CD4-positive, alpha-beta T cell (primary cell): ENCODE measurements at regions not wholly inside any gene's neighbourhood (a gene's known extent, or its start where the extent isn't known, plus 50 kb on each side); places are given as distances from the start of the nearest gene placed in this dataset.
A peak's percentile ranks its signal among the peaks of the same experiment; 100 is the strongest.

ENCODE experiments used
- ATAC-seq: fragments of 200-7000 bp; cut with Tn5 transposase; one replicate; pipeline ENCODE4 v1.10.0; 2022; ENCODE audit warnings: mild to moderate bottlenecking; ENCODE audit not compliant: poor library complexity
- CTCF ChIA-PET: fragments of 350-600 bp; sonication (Branson Sonifier 250); formaldehyde crosslinking; loops from one replicate; lab custom pipeline; 2021; ENCODE audit warnings: antibody characterized with exemption, inconsistent platforms; lab: Charles Lee
- POLR2A ChIA-PET: fragments of 350-600 bp; sonication (Branson Sonifier 250); formaldehyde crosslinking; loops from one replicate; lab custom pipeline; 2021; ENCODE audit warnings: antibody characterized with exemption, inconsistent platforms; lab: Charles Lee
- DNase-seq, 14 experiments: peaks; one replicate each; pipeline ENCODE4 v3.0.0-alpha.2; 2013 to 2020; ENCODE audit warnings: mixed read lengths in 2 of 14
- H3K27ac ChIP-seq, 2 donors: one replicate each; pipeline versions ENCODE4 v1.5.1 to v1.7.0; 2013; ENCODE audit warnings: low read length in 2 of 2, low read depth in 1 of 2, mild to moderate bottlenecking in 1 of 2
- H3K27me3 ChIP-seq, 2 experiments: 1 replicate in 1 of 2; 2 replicates in 1 of 2; pipeline versions ENCODE4 v1.6.1 to v1.7.0; 2013; ENCODE audit warnings: low read length in 2 of 2, control low read depth in 1 of 2, mild to moderate bottlenecking in 1 of 2, moderate library complexity in 1 of 2; ENCODE audit not compliant: insufficient read depth in 2 of 2, control insufficient read depth in 1 of 2
- H3K36me3 ChIP-seq: one replicate; pipeline ENCODE4 v1.6.1; 2013; ENCODE audit warnings: low read length, control low read depth; ENCODE audit not compliant: insufficient read depth
- H3K4me1 ChIP-seq: one replicate; pipeline ENCODE4 v1.6.1; 2013; ENCODE audit warnings: low read length, control low read depth; ENCODE audit not compliant: insufficient read depth
- H3K4me3 ChIP-seq: one replicate; pipeline ENCODE4 v1.5.1; 2013; ENCODE audit warnings: mild to moderate bottlenecking, low read length, moderate library complexity
- H3K9me3 ChIP-seq, 2 experiments: 1 replicate in 1 of 2; 2 replicates in 1 of 2; pipeline versions ENCODE4 v1.6.1 to v1.7.0; 2013; ENCODE audit warnings: low read length in 2 of 2, mild to moderate bottlenecking in 2 of 2, control low read depth in 1 of 2, moderate library complexity in 1 of 2; ENCODE audit not compliant: control insufficient read depth in 1 of 2, insufficient read depth in 1 of 2
- H3K27ac Mint-ChIP-seq: one replicate; pipeline ENCODE4 v1.8.0; 2020; ENCODE audit warnings: mixed read lengths
- H3K27me3 Mint-ChIP-seq: one replicate; pipeline ENCODE4 v1.8.0; 2021; ENCODE audit warnings: mixed read lengths
- H3K36me3 Mint-ChIP-seq: one replicate; pipeline ENCODE4 v1.8.0; 2021; ENCODE audit warnings: low read depth, mixed read lengths
- H3K4me1 Mint-ChIP-seq: one replicate; pipeline ENCODE4 v1.8.0; 2021; ENCODE audit warnings: low read depth, mixed read lengths
- H3K4me3 Mint-ChIP-seq: one replicate; pipeline ENCODE4 v1.8.0; 2020; ENCODE audit warnings: mild to moderate bottlenecking, mixed read lengths
- H3K9me3 Mint-ChIP-seq: one replicate; pipeline ENCODE4 v1.8.0; 2020; ENCODE audit warnings: mixed read lengths
- CTCF ChIP-seq: fragments of 200-600 bp; IDR thresholded peaks from one replicate; pipeline ENCODE4 v1.8.0; 2022; ENCODE audit warnings: antibody characterized with exemption, mild to moderate bottlenecking
- intact Hi-C, 2 experiments: fragments of 100-400 bp; cut with DNase I in 1 of 2; cut with micrococcal nuclease in 1 of 2; formaldehyde crosslinking; loops; one replicate each; pipeline versions ENCODE4 v1.15.1 to v1.9.0; 2023 to 2025; cut with DNase I, micrococcal nuclease

- intact Hi-C loops: no loop called here
- H3K27me3 ChIP-seq: no peaks in the 10 kb centered on the region
- TF ChIP-seq CTCF: no peak
- ATAC-seq (peak; percentile 88), DNase-seq (peak in 3 of 14 experiments; percentile 44 to 68 (median 45))
- H3K4me3 ChIP-seq: no peak overlapping the region
- H3K4me1 ChIP-seq: peaks cover 13% of the 10 kb centered on the region
- Mint-ChIP-seq H3K4me3 (peak overlapping the region; percentile 5), H3K27ac (peak overlapping the region; percentile 69), H3K4me1 (peaks cover 15% of the 10 kb centered on the region), H3K27me3 (no peaks in the 10 kb centered on the region), H3K9me3 (peaks cover 2% of the 10 kb centered on the region), H3K36me3 (peaks cover 8% of the 10 kb centered on the region)
- H3K36me3 ChIP-seq: no peaks in the 10 kb centered on the region
- ChIA-PET CTCF (interaction anchor here (0.7 kb wide), 1 partner anchor 12 kb away, joined by 3 read pairs; no protein-coding TSS in a partner anchor), POLR2A (interaction anchor here (1.0 to 2.0 kb wide), 4 partner anchors 9 to 105 kb away, joined by 3 to 7 read pairs (median 4); no protein-coding TSS in a partner anchor)
- H3K9me3 ChIP-seq: no peaks in the 10 kb centered on the region
- no peak overlapping the region for H3K27ac ChIP-seq
These were observed 90.0 kb upstream of the PLXNA4 start for GRCh38 chr7:132666071-132666773.

DNA sequence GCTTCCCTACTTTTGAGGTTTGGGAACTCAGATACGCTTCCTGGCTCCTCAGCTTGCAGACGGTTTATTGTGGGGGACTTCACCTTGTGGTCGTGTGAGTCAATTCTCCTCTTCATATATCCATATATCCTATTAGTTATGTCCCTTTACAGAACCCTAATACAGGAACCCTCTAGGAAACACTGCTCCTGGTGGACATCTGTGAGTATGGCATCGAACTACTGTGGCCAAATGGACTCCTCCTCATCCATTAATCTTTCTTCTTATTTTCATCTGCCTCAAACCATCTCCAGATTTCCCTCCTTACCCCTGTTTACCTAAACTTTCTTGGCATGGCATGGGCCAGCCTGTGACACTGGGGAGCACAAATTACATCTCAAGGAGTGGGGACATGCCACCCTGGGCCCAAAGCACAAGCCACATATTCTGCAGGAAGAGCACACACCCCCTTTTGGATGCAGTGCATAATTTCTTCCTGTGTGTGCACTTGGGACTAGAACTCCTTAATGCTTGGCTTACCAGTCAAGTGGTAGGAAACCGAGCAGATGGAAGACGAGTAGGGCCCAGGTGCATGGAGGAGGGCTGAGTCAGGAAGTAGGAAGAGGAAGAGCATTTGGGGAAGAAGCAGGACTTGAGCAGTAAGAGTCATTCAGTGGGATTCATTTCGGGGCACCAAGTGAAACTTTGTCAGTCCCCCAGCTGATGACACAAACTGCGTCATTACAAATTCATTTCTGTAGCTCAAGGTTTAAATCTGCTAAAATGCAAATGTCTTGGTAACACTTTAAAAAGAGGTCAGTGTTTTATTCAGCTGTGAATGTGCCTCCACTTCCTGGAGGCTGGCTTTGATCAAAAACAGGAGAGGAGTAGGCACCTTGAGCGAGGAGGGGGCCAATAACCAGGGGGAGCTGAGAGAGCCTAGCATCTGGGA, 80.8 kb upstream of the PLXNA4 start:
- DNase-seq (peak in 2 of 14 experiments; percentile 13 to 16), ATAC-seq (no peak)
- peaks cover 21% of the 10 kb centered on the region for H3K4me1 ChIP-seq
- no peaks in the 10 kb centered on the region for H3K9me3 ChIP-seq
- CTCF ChIA-PET: no interaction called here
- Mint-ChIP-seq H3K36me3 (no peaks in the 10 kb centered on the region), H3K4me1 (peaks cover 43% of the 10 kb centered on the region), H3K27me3 (no peaks in the 10 kb centered on the region), H3K27ac (peak overlapping the region; percentile 25), H3K4me3 (no peak overlapping the region), H3K9me3 (no peaks in the 10 kb centered on the region)
- intact Hi-C loops: loop anchor here (5.0 to 10.0 kb wide), 3 partner anchors 115 to 428 kb away; partner anchors contain the start of gene CHCHD3 (in 1 of the 2)
- H3K27ac ChIP-seq: no peak overlapping the region
- no peaks in the 10 kb centered on the region for H3K27me3 ChIP-seq
- peak; percentile 37 for TF ChIP-seq CTCF
- H3K36me3 ChIP-seq: no peaks in the 10 kb centered on the region
- H3K4me3 ChIP-seq: no peak overlapping the region
- POLR2A ChIA-PET: interaction anchor here (1.2 kb wide), 1 partner anchor 9 kb away, joined by 7 read pairs; no protein-coding TSS in a partner anchor

- ATAC-seq: no peak
- Histone ChIP-seq H3K4me3 (no peak overlapping the region), H3K27me3 (no peaks in the 10 kb centered on the region), H3K9me3 (no peaks in the 10 kb centered on the region), H3K36me3 (no peaks in the 10 kb centered on the region), H3K4me1 (peaks cover 21% of the 10 kb centered on the region), H3K27ac (no peak overlapping the region)
- H3K27me3 Mint-ChIP-seq: no peaks in the 10 kb centered on the region
- ChIA-PET CTCF (interaction anchor here (0.5 kb wide), 1 partner anchor 548 kb away, joined by 3 read pairs; no protein-coding TSS in a partner anchor), POLR2A (no interaction called here)
- H3K4me1 Mint-ChIP-seq: peaks cover 43% of the 10 kb centered on the region
- no peak for TF ChIP-seq CTCF
- H3K27ac Mint-ChIP-seq: peak overlapping the region; percentile 53
- no peaks in the 10 kb centered on the region for H3K36me3 Mint-ChIP-seq
- intact Hi-C loops: loop anchor here (5.0 to 10.0 kb wide), 3 partner anchors 116 to 428 kb away; partner anchors contain the start of gene CHCHD3 (in 1 of the 2)
- no peak overlapping the region for H3K4me3 Mint-ChIP-seq
- H3K9me3 Mint-ChIP-seq: no peaks in the 10 kb centered on the region
- no peak for DNase-seq
These were observed 80.1 kb upstream of the PLXNA4 start for GRCh38 chr7:132656341-132656740.
